CD4-positive, CD25-positive, alpha-beta regulatory T cell (primary cell): ENCODE measurements at regions not wholly inside any gene's neighbourhood (a gene's known extent, or its start where the extent isn't known, plus 50 kb on each side); places are given as distances from the start of the nearest gene placed in this dataset.

Source experiments
- ATAC-seq, 2 donors: fragments of 150-1000 bp; cut with Tn5 transposase; one replicate each; pipeline ENCODE4 v1.10.0; 2021; ENCODE audit warnings: low read depth in 2 of 2, moderate number of reproducible peaks in 2 of 2, moderate library complexity in 1 of 2
- DNase-seq, 3 donors: peaks; one replicate each; pipeline versions ENCODE4 v3.0.0 to v3.0.0-alpha.2; 2012 to 2022; ENCODE audit warnings: mixed read lengths in 1 of 3
- H3K27ac ChIP-seq: one replicate; pipeline ENCODE4 v1.7.0; 2013; ENCODE audit warnings: mild to moderate bottlenecking, low read length; ENCODE audit not compliant: insufficient read depth, poor library complexity, severe bottlenecking
- H3K27me3 ChIP-seq: one replicate; pipeline ENCODE4 v1.7.0; 2013; ENCODE audit warnings: low read length; ENCODE audit not compliant: control insufficient read depth, insufficient read depth
- H3K36me3 ChIP-seq: one replicate; pipeline ENCODE4 v1.7.0; 2013; ENCODE audit warnings: mild to moderate bottlenecking, low read length, moderate library complexity; ENCODE audit not compliant: control insufficient read depth, insufficient read depth
- H3K4me1 ChIP-seq: 2 replicates; pipeline ENCODE4 v1.7.0; 2013; ENCODE audit warnings: mild to moderate bottlenecking, low read length; ENCODE audit not compliant: insufficient read depth, control insufficient read depth, poor library complexity, severe bottlenecking
- H3K4me3 ChIP-seq: one replicate; pipeline ENCODE4 v1.7.0; 2013; ENCODE audit warnings: low read depth, mild to moderate bottlenecking, low read length, moderate library complexity
- H3K9me3 ChIP-seq, 2 experiments: 1 replicate in 1 of 2; 2 replicates in 1 of 2; pipeline ENCODE4 v1.7.0; 2013; ENCODE audit warnings: low read length in 2 of 2, mild to moderate bottlenecking in 1 of 2, moderate library complexity in 1 of 2; ENCODE audit not compliant: control insufficient read depth in 2 of 2
- H3K27ac Mint-ChIP-seq, 3 donors: one replicate each; pipeline ENCODE4 v1.8.0; 2020 to 2022; ENCODE audit warnings: mild to moderate bottlenecking in 3 of 3, mixed read lengths in 3 of 3, moderate library complexity in 2 of 3
- H3K27me3 Mint-ChIP-seq: one replicate; pipeline ENCODE4 v1.8.0; 2022; ENCODE audit warnings: mild to moderate bottlenecking, mixed read lengths
- H3K36me3 Mint-ChIP-seq: one replicate; pipeline ENCODE4 v1.8.0; 2020; ENCODE audit warnings: mixed read lengths
- H3K4me1 Mint-ChIP-seq, 4 donors: one replicate each; pipeline ENCODE4 v1.8.0; 2020 to 2022; ENCODE audit warnings: mixed read lengths in 4 of 4, mild to moderate bottlenecking in 1 of 4
- H3K4me3 Mint-ChIP-seq, 4 donors: one replicate each; pipeline ENCODE4 v1.8.0; 2020 to 2022; ENCODE audit warnings: mild to moderate bottlenecking in 4 of 4, mixed read lengths in 4 of 4, moderate library complexity in 3 of 4
- H3K9me3 Mint-ChIP-seq, 7 donors: one replicate each; pipeline ENCODE4 v1.8.0; 2020 to 2022; ENCODE audit warnings: mixed read lengths in 7 of 7, mild to moderate bottlenecking in 3 of 7, moderate library complexity in 2 of 7

DNA sequence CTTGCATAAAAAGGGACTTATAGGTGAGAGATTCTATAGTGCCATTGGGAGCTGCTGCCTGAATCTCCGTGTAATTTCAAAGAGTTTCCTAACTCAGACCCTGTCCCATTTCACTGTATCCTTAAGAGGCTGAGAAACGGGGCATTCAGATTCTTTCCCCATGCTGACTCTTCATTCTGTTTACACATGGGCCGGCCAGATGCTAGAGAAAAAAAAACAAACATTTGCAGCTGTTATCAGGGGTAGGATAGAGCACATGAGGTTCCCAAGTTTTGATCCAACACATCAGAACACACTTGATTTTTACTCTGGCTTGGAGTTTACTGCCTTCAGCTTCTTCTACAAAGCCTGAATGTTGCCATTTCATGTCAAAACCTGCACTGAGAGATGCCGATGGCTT, 215.9 kb upstream of the TPRG1 start:
- DNase-seq (no peak), ATAC-seq (no peak)
- no peak overlapping the region for H3K4me3 ChIP-seq
- no peak overlapping the region for H3K4me3 Mint-ChIP-seq
- H3K36me3 Mint-ChIP-seq = no peaks in the 10 kb centered on the region
- peaks cover 3% of the 10 kb centered on the region for H3K27me3 Mint-ChIP-seq
- no peaks in the 10 kb centered on the region for H3K27me3 ChIP-seq
- H3K9me3 ChIP-seq = no peaks in the 10 kb centered on the region
- no peaks in the 10 kb centered on the region for H3K9me3 Mint-ChIP-seq
- H3K4me1 ChIP-seq = no peaks in the 10 kb centered on the region
- no peaks in the 10 kb centered on the region for H3K4me1 Mint-ChIP-seq
- no peaks in the 10 kb centered on the region for H3K36me3 ChIP-seq
- no peak overlapping the region for H3K27ac ChIP-seq
- no peak overlapping the region for H3K27ac Mint-ChIP-seq

DNA sequence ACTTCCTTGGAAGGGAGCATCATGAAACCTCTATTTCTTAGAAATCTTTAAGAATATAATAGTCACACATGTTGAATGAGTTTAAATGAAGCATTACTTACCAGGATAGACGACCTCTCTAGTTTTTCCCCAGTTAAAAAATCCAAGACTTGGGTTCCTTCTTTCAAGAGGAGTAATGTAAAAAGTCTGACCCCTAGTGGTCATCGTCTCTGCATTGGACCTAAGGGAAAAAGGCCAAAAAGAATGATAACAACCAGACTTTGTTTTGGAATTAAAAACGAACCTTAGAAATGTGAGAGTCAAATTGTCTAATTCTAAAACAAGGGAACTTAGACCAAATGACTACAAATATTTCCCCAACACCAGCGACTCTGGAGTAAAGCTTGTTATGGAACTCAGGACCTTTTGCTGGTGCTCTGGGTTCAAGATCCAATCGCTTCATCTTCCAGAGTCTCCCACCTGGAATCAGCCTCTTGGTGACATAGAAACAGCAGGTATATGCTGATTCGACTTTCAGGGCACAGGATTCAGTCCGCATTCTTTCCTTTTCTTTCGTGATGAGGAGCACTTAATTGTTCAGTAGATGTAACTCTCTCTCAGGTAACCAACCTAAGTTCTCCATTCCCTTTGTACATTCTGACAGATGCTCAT, 214.8 kb upstream of the TPRG1 start:
- peak in 2 of 3 donors; percentile 29 to 60 for DNase-seq

DNA sequence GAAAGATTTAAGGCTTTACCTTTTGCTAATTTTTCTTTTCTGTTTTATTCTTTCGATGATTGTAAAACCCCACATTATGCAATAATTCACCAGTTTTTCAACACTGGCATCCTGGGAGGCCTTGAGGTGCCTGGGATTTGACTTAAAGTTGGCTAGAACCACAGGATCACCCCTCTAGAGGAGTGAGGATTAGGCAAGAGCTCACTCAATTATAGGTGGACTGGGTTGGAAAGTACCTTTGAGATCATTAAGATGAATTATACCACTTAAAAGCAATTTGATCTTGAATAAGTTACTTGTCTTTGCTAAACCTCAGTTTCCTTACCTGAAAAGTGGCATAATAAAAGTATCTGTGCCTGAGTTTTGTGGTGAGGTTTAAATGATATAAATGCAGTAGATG, 212.8 kb upstream of the TPRG1 start:
- Histone ChIP-seq H3K4me3 (no peak overlapping the region), H3K27me3 (no peaks in the 10 kb centered on the region), H3K9me3 (no peaks in the 10 kb centered on the region), H3K36me3 (no peaks in the 10 kb centered on the region), H3K4me1 (no peaks in the 10 kb centered on the region), H3K27ac (no peak overlapping the region)
- H3K4me3 Mint-ChIP-seq = no peak overlapping the region
- H3K4me1 Mint-ChIP-seq = no peaks in the 10 kb centered on the region
- DNase-seq (no peak), ATAC-seq (no peak)
- no peaks in the 10 kb centered on the region for H3K36me3 Mint-ChIP-seq
- peaks cover 4% of the 10 kb centered on the region for H3K27me3 Mint-ChIP-seq
- H3K27ac Mint-ChIP-seq = no peak overlapping the region
- H3K9me3 Mint-ChIP-seq = peaks cover 0 to 2% (median 0%) of the 10 kb centered on the region in 7 donors

More for the DNA sequence above, 214.8 kb upstream of the TPRG1 start:
- Histone ChIP-seq H3K9me3 (no peaks in the 10 kb centered on the region), H3K4me3 (no peak overlapping the region), H3K36me3 (no peaks in the 10 kb centered on the region), H3K27me3 (no peaks in the 10 kb centered on the region), H3K27ac (no peak overlapping the region), H3K4me1 (no peaks in the 10 kb centered on the region)
- Mint-ChIP-seq H3K36me3 (no peaks in the 10 kb centered on the region), H3K4me1 (no peaks in the 10 kb centered on the region), H3K4me3 (no peak overlapping the region), H3K27me3 (peaks cover 4% of the 10 kb centered on the region), H3K9me3 (peaks cover 0 to under 1% (median 0%) of the 10 kb centered on the region in 7 donors), H3K27ac (no peak overlapping the region)
- no peak for ATAC-seq

DNA sequence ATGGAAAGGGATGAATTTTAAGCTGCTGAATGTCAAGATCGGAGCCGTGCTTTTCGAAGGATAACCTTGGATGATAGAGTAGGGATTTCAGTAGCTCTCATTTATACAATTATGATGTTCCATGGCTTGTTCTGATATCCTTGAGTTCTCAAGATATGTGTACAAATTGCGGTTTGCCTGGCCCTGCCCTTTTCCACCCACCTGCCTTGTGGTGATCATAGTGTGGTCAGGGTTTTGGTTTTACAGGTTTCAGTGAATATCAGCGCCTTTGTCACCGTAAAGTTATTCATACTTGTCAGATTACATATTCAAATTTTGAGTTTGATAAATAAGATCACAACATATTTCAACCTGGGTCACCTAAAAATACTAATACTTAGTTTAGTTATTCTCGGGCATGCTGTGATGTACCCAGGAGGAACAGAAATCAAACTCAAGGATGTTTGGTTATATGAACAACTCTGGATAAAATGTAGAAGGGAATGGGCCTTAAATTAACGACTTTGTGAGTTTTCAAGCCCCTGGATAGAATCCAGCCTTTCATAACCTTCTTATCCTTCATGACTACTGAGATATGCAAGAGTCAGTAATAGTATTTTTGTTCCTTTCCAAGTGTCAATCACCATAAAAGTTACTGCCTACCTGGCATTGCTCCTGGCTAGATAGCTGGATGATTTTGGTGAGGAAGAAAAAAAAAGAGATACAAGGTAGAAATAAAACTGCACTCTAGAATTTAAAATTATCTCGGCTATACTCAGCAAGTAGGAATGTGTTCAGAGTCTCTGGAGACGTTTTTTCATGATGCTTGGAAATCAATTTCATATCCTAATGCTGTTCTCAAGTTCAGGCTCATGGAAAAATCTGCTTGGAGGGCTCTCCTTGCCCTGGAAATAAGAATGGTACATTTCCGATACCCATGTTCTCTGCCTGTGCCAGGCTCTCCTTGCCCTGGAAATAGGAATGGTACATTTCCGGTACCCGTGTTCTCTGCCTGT, 209.2 kb upstream of the TPRG1 start:
- Histone ChIP-seq H3K4me3 (no peak overlapping the region), H3K27ac (no peak overlapping the region), H3K9me3 (no peaks in the 10 kb centered on the region), H3K36me3 (no peaks in the 10 kb centered on the region), H3K4me1 (no peaks in the 10 kb centered on the region), H3K27me3 (no peaks in the 10 kb centered on the region)
- H3K4me1 Mint-ChIP-seq = no peaks in the 10 kb centered on the region
- no peak overlapping the region for H3K4me3 Mint-ChIP-seq
- peaks cover 4% of the 10 kb centered on the region for H3K27me3 Mint-ChIP-seq
- H3K27ac Mint-ChIP-seq = peak overlapping the region in 1 of 3 donors; percentile 12
- no peak for DNase-seq
- no peak for ATAC-seq
- peaks cover 0 to 2% (median 0%) of the 10 kb centered on the region in 7 donors for H3K9me3 Mint-ChIP-seq
- no peaks in the 10 kb centered on the region for H3K36me3 Mint-ChIP-seq

DNA sequence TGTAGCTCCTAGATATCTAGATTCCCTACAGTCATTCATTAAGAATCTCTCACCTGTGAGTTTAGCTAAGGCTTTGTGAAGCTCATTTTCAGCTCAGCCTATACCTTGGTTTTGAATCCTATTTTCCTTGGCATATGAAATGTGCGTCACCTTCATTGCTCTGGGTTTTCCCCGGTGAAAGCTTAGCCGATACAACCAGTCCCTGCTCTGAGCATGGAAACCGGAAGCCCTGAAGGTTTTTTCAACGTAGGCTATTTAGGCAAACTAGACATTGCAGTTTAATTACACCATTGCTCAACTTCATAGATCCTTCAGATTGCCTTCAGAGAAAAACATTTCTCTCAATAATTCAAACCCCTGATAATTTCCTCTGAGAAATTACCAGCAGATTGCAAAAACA, 206.8 kb upstream of the TPRG1 start:
- no peaks in the 10 kb centered on the region for H3K4me1 Mint-ChIP-seq
- H3K36me3 ChIP-seq = no peaks in the 10 kb centered on the region
- DNase-seq (no peak), ATAC-seq (no peak)
- H3K4me3 ChIP-seq = no peak overlapping the region
- peak overlapping the region in 1 of 3 donors; percentile 29 for H3K27ac Mint-ChIP-seq
- no peaks in the 10 kb centered on the region for H3K36me3 Mint-ChIP-seq
- peaks cover 4% of the 10 kb centered on the region for H3K27me3 Mint-ChIP-seq
- peaks cover 0 to 2% (median 0%) of the 10 kb centered on the region in 7 donors for H3K9me3 Mint-ChIP-seq
- no peaks in the 10 kb centered on the region for H3K27me3 ChIP-seq
- no peak overlapping the region for H3K27ac ChIP-seq
- H3K4me3 Mint-ChIP-seq = no peak overlapping the region
- no peaks in the 10 kb centered on the region for H3K4me1 ChIP-seq
- H3K9me3 ChIP-seq = no peaks in the 10 kb centered on the region

DNA sequence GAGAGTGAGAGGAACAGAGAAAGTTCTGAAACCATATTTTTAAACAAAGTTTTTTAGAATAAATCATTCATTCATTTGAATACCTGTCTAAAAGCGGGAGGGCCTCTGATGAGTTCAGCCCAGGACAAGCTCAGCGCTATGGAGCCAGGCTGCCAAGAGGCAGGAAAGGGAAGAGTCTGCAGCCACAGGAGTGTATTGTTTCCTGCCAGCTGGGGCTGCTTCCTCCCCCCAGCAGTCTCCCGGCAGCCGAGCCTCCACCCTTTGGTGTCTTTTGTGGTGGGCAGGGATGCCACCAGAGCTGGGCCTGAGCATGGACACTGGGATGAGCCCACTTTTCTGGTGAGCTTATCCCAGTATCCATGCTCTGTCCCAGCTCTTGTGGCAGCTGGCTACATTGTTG, 199.5 kb upstream of the TPRG1 start:
- Mint-ChIP-seq H3K4me1 (peaks cover 0 to 11% (median 8%) of the 10 kb centered on the region in 4 donors), H3K9me3 (no peaks in the 10 kb centered on the region), H3K4me3 (no peak overlapping the region), H3K27me3 (peaks cover 18% of the 10 kb centered on the region), H3K27ac (no peak overlapping the region), H3K36me3 (no peaks in the 10 kb centered on the region)
- Histone ChIP-seq H3K4me1 (peaks cover 7% of the 10 kb centered on the region), H3K9me3 (no peaks in the 10 kb centered on the region), H3K27ac (no peak overlapping the region), H3K36me3 (no peaks in the 10 kb centered on the region), H3K27me3 (peaks cover 3% of the 10 kb centered on the region), H3K4me3 (no peak overlapping the region)
- ATAC-seq = no peak
- no peak for DNase-seq

DNA sequence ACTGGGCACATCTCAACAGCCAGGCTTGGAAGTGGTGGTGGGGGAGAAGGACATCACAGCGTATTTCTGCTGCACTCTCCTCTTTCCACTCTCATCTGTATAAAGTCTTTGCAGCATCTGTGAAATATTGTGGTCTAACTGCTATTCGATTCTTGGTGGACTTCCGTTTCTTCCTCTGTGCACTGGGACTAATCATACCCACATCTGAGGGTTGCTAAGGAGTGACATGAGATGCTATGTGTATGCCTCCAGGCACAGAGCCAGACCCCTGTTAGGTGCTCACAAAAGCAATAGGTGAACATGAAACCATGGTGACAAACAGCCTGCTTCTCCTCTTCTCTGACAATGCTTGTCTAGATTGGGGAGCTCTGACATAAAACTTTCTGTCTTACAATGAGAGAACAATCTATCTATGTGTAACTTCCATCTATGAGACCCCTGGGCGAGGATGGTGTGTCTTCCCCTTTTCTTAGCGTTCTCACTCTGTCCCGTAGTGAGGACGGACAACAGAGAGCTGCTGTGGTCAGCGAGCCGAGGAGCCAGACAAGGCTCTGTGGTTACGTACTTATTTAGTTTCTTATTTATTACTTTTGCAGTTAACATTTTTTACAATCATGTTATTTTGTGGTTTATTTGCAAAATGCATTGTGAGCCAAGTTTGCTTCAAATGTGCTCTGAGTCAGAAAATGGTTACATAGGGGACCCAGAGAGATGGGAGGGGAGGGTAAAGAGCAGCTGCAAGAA, 196.7 kb upstream of the TPRG1 start:
- Histone ChIP-seq H3K9me3 (no peaks in the 10 kb centered on the region), H3K27me3 (peaks cover 6% of the 10 kb centered on the region), H3K36me3 (no peaks in the 10 kb centered on the region), H3K4me3 (no peak overlapping the region), H3K27ac (no peak overlapping the region), H3K4me1 (peaks cover 7% of the 10 kb centered on the region)
- peaks cover 26% of the 10 kb centered on the region for H3K27me3 Mint-ChIP-seq
- peak overlapping the region in 1 of 3 donors; percentile 5 for H3K27ac Mint-ChIP-seq
- no peak overlapping the region for H3K4me3 Mint-ChIP-seq
- DNase-seq (peak in 1 of 3 donors; percentile 34), ATAC-seq (peak; percentile 34 to 58)
- H3K4me1 Mint-ChIP-seq = peaks cover 0 to 11% (median 8%) of the 10 kb centered on the region in 4 donors
- no peaks in the 10 kb centered on the region for H3K9me3 Mint-ChIP-seq
- no peaks in the 10 kb centered on the region for H3K36me3 Mint-ChIP-seq
